HUDEP-2 (cell line): ENCODE measurements at regions not wholly inside any gene's neighbourhood (a gene's known extent, or its start where the extent isn't known, plus 50 kb on each side); places are given as distances from the start of the nearest gene placed in this dataset.
"Not testable (repeated sequence)": the region's sequence is repeated elsewhere in the genome, so short reads cannot be mapped to it uniquely, and the experiment has no call there.

ENCODE experiments used
- DNase-seq, 76 experiments: peaks; one replicate each; lab custom pipeline; 2025; ENCODE audit not compliant: unreplicated experiment in 76 of 76; lab: John Stamatoyannopoulos, UW

DNA sequence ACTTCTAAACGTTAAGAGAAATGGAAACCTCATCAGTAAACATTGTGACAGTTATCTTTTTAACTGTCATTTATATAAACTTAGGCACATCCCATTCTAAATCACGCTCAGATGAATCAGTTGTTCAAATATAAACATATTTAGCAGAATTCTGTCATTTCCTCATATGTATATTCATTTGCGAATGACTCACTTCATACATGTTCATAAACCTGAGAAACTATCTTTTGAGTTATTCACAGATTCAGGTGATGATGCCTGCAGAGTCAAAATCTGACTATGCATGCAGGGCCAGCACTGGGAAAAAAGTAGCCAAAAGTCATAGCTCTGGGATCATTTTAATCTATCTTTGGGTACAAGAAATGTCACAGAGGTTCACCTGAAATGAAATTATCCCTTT lies 153.8 kb upstream of the PKN2 start:
- DNase-seq, result no peak

DNA sequence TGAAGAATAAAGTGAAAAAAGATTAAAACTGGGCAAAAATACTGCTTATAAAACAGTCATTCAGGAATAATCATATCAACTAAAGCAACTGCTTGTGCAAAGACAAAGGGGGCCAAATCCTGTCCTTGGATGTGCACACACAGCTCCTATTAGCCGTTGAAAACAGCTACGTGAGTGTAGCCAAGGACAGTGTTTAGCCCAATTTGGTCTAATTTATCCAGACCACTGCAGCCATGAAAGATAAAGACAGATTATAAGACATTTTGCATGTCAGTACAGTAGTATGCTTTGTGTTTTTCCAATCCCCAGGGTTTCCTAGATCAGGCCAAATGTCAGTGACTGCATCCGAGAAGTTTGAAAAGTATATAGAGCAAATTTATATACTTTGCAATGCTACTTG lies 146.3 kb upstream of the PKN2 start:
- DNase-seq, result no peak

DNA sequence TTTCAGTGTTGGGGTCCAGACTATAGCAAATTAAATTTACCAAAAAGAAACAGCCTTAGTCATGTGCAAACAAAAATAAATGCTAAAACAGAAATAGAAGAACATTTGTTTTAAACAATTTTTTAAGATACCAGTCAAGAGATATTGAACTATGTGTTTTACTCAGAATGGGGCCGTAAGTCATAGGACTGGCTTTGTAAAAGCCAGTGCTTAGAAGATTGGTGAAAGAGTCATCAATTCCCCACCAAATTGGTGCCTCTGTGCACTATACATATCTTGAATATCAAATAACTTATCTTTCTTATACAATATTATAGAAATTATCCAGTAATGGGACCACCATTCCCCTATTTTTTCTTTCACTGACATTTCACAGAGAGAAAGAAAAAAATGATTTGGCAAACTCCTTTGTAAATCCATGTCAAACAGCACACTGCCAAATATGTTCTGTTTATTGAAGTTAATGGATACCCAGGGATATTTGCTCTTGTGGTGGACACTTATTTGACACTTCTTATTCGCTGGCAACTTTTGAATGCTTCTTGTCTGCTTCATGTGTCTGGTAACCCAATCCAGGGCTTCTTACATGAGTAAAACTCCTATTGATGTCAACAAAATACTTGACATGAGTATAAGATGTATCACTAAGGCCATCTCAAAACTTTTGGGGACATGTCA lies 145.7 kb upstream of the PKN2 start:
- DNase-seq, result no peak

DNA sequence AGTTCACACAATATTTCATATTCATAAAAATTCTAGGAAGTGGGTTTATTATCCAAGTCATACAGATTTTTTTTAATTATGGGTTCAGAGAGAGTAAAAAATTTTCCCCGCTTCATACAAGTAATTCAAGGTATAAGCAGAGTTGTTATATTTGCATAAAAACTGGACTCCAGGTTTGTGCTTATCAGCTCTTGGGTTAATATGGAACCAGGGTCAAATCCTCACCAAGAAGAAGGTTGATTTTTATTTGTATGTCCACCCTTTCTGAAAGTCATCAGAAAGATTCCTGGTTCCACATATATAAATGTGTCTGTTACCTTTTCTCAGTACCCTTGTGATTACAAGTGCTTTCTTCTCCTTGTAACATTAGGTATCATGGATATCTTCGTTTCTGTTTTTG lies 143.8 kb upstream of the PKN2 start:
- no peak for DNase-seq

DNA sequence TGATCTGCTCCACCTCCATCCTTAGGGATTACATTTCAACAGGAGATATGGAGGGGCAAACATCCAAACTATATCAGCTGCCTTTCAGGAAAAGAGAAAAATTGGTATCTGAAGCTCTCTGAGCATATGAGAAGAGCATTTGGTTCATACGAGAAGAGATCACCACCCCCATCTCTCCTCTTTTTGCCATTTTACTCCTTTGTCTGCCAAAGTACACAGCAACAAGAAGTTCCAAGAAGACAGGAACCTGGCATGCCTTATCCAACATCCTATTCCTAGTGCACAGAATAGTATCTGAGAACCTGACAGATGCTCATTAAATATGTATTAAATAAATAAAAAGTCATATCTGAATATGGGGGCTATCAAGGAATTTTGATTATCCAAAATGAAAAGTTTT lies 142.5 kb upstream of the PKN2 start:
- no peak for DNase-seq

DNA sequence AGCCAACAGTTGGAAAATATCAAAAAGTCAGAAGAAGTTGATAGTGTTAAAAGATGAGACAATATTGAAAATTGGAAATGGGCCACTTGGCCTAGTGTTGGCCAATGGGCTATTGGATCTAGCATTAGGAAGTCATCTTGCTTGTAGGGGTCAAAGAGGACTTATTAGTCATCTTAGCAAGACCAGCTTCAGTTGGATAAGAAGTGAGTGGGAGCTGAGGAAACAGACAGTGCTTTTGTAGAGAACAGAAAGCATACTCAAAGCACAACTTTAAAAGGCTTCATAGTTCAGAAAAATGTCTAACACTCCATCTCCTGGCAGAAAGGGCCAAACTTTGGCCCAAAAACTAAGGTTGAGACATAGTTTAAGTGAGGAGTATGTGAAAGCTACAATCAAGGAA lies 139.9 kb upstream of the PKN2 start:
- no peak for DNase-seq

DNA sequence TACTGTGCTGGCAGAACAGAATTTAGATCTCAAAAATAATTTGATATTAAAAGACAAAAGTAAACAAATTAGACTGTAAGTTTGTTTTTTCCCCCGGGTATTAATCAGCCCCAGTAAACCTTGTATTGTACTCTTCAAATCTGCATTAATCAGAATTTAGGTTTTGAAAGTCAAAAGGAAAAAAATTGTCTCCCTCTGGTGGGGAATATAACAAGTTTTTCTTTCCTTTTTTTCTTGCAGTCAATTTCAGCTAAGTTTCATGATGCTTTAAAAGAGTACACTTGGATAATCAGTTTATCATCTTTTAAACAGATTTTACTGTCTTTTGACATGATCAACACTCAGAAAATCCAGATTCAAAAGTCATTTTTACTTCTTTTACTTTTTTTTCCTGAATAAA lies 134.5 kb upstream of the PKN2 start:
- DNase-seq, result no peak

DNA sequence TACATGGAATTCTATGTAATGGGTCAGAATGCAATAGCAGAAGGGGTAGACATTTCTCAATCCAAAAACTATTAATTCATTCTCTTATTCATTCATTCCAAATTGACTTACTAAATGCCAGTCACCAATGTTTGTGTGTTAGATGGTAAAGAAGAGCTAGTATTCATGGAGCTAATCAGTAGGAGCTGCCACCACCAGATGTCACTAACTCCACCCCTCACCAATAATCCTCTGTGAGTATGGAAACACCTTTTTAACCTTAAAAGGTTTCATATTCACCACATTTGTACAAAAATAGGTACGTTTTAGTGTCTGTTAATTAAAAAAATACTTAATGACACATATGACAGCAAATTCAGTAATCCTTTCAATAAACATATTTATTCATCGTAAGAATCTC lies 131.8 kb upstream of the PKN2 start:
- no peak for DNase-seq

DNA sequence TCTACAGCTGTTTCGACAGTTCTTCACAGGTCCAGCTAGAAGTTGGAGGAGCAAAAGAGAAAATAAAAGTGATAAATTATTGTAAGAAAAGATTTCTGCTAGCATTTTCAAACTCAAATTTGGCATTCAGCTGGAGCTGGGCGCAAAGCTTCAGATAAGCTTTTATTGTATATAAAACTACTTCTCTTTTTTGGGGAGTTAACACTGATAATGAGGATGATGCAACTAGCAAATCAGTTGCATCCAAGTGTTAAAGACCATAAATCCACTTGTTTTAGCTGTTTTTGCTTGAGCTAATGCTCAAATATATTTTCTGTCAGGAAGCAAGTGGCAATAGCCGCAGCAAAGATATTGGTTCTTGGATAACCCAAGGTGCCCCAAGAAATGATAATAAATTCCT lies 127.1 kb upstream of the PKN2 start:
- no peak for DNase-seq

DNA sequence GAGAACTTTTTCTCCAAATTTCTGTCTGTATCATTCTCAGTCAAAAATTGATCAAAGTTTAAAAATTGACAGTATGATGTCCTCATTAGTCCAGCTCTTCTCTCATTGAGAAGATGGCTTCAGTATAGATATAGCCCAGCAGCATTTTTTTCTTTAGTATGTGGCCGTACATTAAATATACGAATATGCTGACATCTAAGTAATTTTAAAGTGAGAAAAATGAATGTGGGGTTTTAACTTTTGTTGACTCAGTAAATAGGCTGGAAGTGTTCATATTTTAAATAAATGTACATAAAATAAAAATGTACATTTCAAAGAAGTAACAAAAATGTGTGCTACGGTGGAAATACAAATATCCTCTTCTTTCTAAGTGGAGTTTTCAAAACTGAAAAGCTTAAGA lies 123.5 kb upstream of the PKN2 start:
- DNase-seq, result no peak

DNA sequence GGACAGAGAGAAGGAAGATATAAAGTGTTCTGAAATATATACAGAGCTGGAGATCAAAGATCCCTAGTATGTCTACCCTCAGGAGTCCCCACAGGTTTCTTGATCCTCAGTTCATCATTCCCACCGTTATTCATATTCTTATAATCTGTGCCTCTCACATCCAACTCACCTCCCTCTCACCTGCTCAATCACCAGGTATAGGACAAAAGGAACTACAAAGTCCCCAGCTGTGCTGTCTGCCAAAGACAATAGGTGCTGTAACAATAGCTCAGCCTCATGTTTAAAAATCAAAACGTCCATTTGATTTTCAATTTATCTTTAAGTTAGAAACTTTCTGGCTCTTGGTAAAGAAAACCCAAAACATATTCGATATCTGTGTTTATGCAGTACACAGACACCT lies 121.1 kb upstream of the PKN2 start:
- DNase-seq, result no peak

DNA sequence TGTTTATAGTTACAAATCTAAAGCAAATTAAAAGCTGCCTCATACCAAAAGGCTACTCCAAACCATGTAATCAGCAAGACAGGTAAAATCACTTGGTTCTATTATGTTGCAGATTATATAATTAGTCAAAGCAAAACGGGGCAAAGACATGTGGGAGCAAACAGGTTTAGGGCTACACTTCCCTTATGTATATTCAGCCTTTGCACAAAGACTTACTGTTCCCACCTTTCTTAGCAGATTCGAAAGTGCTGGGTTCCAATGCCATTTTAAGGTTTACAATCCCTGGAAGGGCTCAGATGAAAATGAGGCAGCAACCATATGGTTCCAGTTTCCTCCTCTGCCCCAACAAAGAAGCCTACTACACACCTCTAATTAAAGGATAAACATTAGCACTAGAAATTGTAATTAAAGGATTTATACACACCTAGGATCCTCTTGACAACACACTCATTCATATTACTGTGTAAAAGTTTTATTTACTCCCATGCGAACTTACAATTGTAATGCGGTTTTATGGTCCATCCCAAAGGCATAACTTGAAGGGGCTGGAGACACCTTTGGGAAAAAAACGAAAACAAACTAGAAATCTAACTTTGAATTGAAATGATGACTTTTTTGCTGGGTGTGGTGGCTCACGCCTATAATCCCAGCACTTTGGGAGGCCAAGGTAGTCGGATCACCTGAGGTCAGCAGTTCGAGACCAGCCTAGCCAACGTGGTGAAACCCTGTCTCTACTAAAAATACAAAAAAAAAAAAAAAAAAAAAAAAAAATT lies 117.3 kb upstream of the PKN2 start:
- no peak for DNase-seq

DNA sequence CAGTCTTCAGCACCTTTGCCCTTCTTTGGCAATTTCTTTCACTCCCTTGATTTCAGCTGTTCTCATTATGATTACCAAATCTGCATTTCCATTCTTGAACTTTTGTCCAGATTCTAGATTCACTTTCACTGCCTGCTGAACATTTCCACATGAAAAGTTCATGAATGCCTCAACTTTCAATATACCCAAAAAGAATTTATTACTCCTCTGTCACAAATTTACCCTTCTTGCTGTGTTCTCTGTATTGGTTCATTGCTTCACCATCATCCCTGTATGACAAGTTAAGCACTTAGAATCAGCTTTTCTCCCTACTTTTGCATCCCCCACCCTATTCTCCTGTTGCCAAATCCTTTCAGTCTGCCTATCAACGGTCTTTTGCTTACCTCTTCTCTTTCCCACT lies 112.6 kb upstream of the PKN2 start:
- no peak for DNase-seq

DNA sequence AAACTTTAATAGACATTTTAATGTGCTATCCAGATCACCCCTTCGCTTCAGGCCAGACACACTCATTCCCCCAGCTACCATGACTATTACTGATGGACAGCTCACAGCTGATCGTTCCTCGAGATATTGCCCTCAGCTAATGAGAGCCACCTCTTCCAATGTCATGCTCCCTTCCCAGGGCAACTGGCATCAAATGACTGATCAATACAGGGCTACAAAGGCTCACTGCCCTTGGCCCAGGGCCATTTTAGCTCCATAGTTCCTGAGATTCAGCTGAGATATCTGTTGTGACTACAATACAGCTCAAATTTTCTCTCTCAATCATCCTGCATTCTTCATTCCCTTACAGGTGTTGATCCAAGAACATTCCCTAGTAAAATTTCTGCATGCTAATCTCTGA lies 104.5 kb upstream of the PKN2 start:
- no peak for DNase-seq

DNA sequence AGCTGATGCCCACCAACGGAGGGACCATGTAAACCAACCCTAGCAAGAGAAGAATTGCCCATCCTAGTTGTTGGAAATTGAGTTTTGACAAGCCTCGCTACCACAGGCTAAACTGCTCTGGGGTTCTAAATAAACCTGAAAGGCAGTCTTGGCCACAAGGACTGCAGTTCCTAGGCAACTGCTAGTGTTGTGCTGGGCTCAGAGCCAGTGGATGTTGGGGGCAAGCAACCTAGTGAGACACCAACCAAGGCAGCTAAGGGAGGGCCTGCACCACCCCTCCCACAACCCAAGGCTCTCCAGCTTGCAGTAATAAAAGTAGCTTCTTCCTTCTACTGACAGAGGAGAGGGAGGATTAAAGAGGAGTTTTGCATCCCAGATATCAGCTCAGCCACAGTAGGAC lies 102.4 kb upstream of the PKN2 start:
- no peak for DNase-seq

DNA sequence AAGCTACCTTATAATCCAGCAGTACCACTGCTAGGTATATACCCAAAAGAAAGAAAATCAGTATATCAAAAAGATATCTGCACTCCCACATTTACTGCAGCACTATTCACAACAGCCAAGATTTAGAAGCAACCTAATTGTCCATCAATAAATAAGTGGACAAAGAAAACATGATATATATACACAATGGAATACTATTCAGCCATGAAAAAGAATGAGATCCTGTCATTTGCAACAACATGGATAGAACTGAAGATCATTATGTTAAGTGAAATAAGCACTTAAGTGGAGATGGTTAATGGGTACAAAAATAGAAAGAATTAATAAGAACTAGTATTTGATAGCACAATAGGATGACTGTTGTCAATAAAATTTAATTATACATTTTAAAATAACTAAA lies 90.7 kb upstream of the PKN2 start:
- DNase-seq, result no peak

DNA sequence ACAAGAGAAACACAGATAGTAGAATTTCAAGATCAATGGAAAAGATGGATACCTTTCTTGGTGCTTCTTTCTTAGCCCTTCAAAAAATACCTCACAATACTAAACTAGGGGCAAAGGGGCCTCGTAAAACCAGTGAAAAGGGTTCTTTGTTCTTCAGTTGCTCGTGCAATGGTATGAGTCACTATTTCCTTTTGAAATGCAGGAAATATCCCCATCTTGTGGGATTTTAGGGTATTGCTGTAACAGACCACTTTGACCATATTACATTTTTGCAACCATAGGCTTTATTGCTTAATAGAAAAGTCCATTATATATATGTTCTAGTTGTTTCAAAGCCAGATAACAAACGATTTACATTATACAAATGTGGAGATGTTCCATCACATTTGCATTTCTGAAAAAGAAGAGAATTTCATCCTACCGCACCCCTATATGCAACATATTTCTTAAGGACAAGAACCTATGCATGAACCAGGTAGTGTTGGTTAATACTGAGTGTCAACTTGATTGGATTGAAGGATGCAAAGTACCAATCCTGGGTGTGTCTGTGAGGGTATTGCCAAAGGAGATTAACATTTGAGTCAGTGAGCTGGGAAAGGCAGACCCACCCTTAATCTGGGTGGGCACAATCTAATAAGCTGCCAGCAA lies 88.6 kb upstream of the PKN2 start:
- peak in 10 of 76 experiments; percentile 2 to 28 (median 8) for DNase-seq

DNA sequence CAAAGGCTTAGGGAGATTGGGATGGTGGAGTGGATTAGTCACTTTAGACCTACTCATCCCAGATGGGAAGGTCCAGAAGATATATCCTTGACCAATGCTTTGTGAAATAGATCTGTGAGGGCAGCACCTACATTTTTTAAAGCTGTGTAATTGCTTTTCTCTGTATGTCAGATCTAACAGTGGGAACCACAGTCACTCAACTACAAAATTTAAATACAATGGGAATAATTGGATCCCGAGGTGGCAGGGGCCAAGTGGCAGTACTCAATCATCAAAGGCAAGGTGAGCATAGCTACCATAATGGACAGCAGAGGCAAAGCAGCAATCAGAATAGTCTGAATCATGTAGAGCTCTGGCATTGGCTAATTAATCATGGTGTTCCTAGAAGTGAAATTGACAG lies 86.1 kb upstream of the PKN2 start:
- DNase-seq, result not testable (repeated sequence)

DNA sequence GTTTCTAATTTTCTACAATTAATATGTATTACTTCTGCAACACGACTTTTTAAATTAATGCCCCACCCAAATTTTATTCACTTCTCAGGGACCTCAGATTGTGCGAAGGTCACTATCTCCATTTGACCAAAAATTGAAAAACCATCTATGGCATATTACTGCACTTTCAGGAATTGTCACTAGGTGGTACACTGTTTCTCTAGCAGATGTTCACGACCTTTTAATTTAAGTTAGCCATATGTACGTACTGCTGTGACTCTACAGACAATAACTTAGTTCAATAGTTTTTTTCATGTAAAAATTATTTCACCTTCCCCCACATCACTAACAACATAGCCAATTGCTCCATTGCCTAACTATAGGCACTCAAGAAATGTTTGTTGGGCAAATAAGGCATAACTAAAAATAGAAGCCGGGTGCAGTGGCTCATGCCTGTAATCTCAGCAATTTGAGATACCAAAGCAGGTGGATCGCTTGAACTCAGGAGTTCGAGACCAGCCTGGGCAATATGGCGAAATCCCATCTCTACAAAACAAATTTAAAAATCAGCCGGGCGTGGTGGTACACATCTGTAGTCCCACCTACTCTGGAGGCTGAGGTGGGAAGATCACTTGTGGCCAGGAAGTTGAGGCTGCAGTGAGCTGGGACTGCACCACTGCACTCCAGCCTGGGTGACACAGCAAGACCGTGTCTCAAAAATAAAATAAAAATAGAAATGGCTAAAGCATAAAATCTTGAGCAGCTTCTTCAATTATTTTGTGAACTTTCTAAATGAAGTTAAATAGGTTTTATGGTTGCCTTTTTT lies 75.7 kb upstream of the PKN2 start:
- peak in 13 of 76 experiments; percentile 1 to 43 (median 15) for DNase-seq

DNA sequence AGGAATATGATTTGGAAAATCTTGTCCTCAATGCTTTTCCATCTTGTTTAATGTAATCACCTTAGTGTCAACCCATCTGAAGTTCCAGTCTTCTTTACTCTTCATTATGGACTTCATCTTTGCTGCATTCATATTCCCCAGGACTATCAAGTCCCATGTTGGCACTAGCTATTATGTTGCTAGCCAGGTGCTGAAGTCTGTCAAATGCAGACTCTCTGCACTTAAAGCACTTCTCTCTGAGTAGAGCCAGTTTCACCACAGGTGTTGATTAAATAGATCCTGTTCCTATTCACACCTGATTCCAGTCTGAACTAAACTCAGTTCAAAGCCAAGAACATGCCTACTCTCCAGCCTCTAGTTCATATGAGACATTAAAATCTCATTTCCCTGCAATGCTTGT lies 75.0 kb upstream of the PKN2 start:
- DNase-seq, result no peak

DNA sequence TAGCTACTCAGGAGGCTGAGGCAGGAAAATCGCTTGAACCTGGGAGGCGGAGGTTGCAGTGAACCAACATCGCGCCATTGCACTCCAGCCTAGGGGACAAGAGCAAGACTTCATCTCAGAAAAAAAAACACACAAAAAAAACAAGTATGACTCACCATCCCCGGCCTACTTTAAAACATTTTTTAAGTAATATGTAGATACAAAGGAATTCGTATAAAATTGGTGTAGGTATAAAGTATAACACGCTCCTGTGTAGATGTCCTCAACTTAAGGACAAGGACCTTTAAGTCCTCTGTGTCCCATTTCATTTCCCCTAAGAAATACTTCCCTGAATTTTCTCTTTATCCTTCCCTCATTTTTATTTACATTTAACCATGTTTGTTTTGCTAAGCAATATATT lies 73.4 kb upstream of the PKN2 start:
- no peak for DNase-seq
